A549 (cell line): ENCODE measurements at regions not wholly inside any gene's neighbourhood (a gene's known extent, or its start where the extent isn't known, plus 50 kb on each side); places are given as distances from the start of the nearest gene placed in this dataset.

ENCODE experiments used
- ATAC-seq, 2 experiments: fragments of 200-7000 bp in 1 of 2; fragments of >200 bp in 1 of 2; cut with Nextera tagmentation in 1 of 2; cut with Tn5 transposase in 1 of 2; 3 replicates each; pipeline versions ENCODE4 v1.8.0 to v1.9.1; 2018 to 2020; ENCODE audit warnings: mild to moderate bottlenecking in 1 of 2, moderate library complexity in 1 of 2
- CTCF ChIA-PET: fragments of 300-600 bp; sonication (Branson Sonifier 250); formaldehyde crosslinking; extraction: SDS; loops from one replicate; lab custom pipeline; 2021; ENCODE audit warnings: antibody characterized with exemption, inconsistent platforms; lab: Yijun Ruan, JAX
- POLR2A ChIA-PET: fragments of 350-600 bp; formaldehyde crosslinking; extraction: SDS; loops from one replicate; lab custom pipeline; 2021; ENCODE audit warnings: antibody characterized with exemption, inconsistent platforms; lab: Yijun Ruan, JAX
- DNase-seq, 2 experiments: peaks; one replicate each; pipeline versions ENCODE4 v3.0.0 to v3.0.0-alpha.2; 2011 to 2016; ENCODE audit warnings: low read depth in 1 of 2, low spot score in 1 of 2
- FAIRE-seq: peaks from 2 replicates; lab custom pipeline; 2011; peaks lifted over from hg19 to GRCh38; lab: Jason Lieb, UNC
- H3K27ac ChIP-seq, 2 experiments: fragments of >200 bp; sonication (Bioruptor Twin); formaldehyde crosslinking; 3 replicates each; pipeline ENCODE4 v1.5.1; 2016 to 2017
- H3K4me1 ChIP-seq: fragments of >200 bp; sonication (Bioruptor Twin); formaldehyde crosslinking; 3 replicates; pipeline ENCODE4 v1.6.1; 2016
- H3K4me2 ChIP-seq: fragments of >200 bp; sonication (Bioruptor Twin); formaldehyde crosslinking; 3 replicates; pipeline ENCODE4 v1.6.1; 2016
- H3K4me3 ChIP-seq: fragments of >200 bp; sonication (Bioruptor Twin); formaldehyde crosslinking; 3 replicates; pipeline ENCODE4 v1.5.1; 2016
- H3K9me3 ChIP-seq: fragments of >200 bp; sonication (Bioruptor Twin); formaldehyde crosslinking; 3 replicates; pipeline ENCODE4 v1.6.1; 2016
- BCL3 ChIP-seq: fragments of >200 bp; sonication (Bioruptor Twin); formaldehyde crosslinking; IDR thresholded peaks from 3 replicates; pipeline ENCODE4 v1.6.1; 2016
- BHLHE40 ChIP-seq: IDR thresholded peaks from 2 replicates; pipeline ENCODE4 v1.6.1; 2012; ENCODE audit warnings: low read depth, low read length, inconsistent platforms
- CBX2 ChIP-seq: fragments of 200-600 bp; sonication (generic); IDR thresholded peaks from 2 replicates; pipeline ENCODE4 v1.6.1; 2016; ENCODE audit warnings: low read depth, mild to moderate bottlenecking, borderline replicate concordance
- CTCF ChIP-seq: fragments of >200 bp; sonication (Bioruptor Twin); formaldehyde crosslinking; IDR thresholded peaks from 3 replicates; pipeline ENCODE4 v1.5.1; 2016
- EHF ChIP-seq: fragments of 250-450 bp; sonication (Bioruptor Pico); IDR thresholded peaks from 2 replicates; pipeline ENCODE4 v1.5.0; 2020; ENCODE audit warnings: mild to moderate bottlenecking
- EHMT2 ChIP-seq: fragments of 200-600 bp; sonication (generic); IDR thresholded peaks from 2 replicates; pipeline ENCODE4 v1.6.1; 2016; ENCODE audit warnings: antibody characterized with exemption, low read depth, mild to moderate bottlenecking, moderate library complexity
- ESRRA ChIP-seq: fragments of 150-350 bp; IDR thresholded peaks from 2 replicates; pipeline ENCODE4 v1.6.1; 2014; ENCODE audit warnings: mild to moderate bottlenecking, low read length, borderline replicate concordance
- GATA3 ChIP-seq: IDR thresholded peaks from 2 replicates; pipeline ENCODE4 v1.6.1; 2012; ENCODE audit warnings: borderline replicate concordance
- HDAC2 ChIP-seq: fragments of 200-600 bp; sonication (generic); IDR thresholded peaks from 2 replicates; pipeline ENCODE4 v1.6.1; 2016
- HEYL ChIP-seq: fragments of 250-450 bp; sonication (Bioruptor Pico); IDR thresholded peaks from 2 replicates; pipeline ENCODE4 v1.8.0; 2021; ENCODE audit warnings: mild to moderate bottlenecking, moderate library complexity
- HMGXB4 ChIP-seq: fragments of 250-450 bp; sonication (Bioruptor Pico); IDR thresholded peaks from 2 replicates; pipeline ENCODE4 v1.5.0; 2021; ENCODE audit warnings: mild to moderate bottlenecking, moderate library complexity, borderline replicate concordance
- HOXB13 ChIP-seq: fragments of 250-450 bp; sonication (Bioruptor Pico); IDR thresholded peaks from 2 replicates; pipeline ENCODE4 v1.5.0; 2020; ENCODE audit warnings: low read depth, mild to moderate bottlenecking, moderate library complexity
- HOXB5 ChIP-seq: fragments of 250-450 bp; sonication (Bioruptor Pico); IDR thresholded peaks from 2 replicates; pipeline ENCODE4 v1.5.0; 2020; ENCODE audit warnings: mild to moderate bottlenecking, moderate library complexity
- JUNB ChIP-seq: fragments of >200 bp; sonication (Bioruptor Twin); formaldehyde crosslinking; IDR thresholded peaks from 2 replicates; pipeline ENCODE4 v1.6.1; 2016
- MAFK ChIP-seq: fragments of 450-650 bp; IDR thresholded peaks from 2 replicates; pipeline ENCODE4 v1.6.1; 2014; ENCODE audit not compliant: partially characterized antibody
- MAZ ChIP-seq: fragments of 150-350 bp; IDR thresholded peaks from 2 replicates; pipeline ENCODE4 v1.6.1; 2014; ENCODE audit warnings: antibody characterized with exemption, low read depth, low read length, borderline replicate concordance
- NPAS2 ChIP-seq: fragments of 250-450 bp; sonication (Bioruptor Pico); IDR thresholded peaks from 2 replicates; pipeline ENCODE4 v1.8.0; 2022; ENCODE audit warnings: mild to moderate bottlenecking, moderate library complexity, borderline replicate concordance
- PHF8 ChIP-seq: fragments of 200-600 bp; sonication (generic); IDR thresholded peaks from 2 replicates; pipeline ENCODE4 v1.6.1; 2016; ENCODE audit warnings: low read depth, mild to moderate bottlenecking, antibody characterized with exemption, moderate library complexity, borderline replicate concordance
- POLR2AphosphoS2 ChIP-seq: conservative IDR thresholded peaks from 2 replicates; pipeline ENCODE4 v1.6.1; 2012; ENCODE audit warnings: low read length, improper control_type of control experiment, inconsistent platforms
- RAD21 ChIP-seq, 2 experiments: fragments of >200 bp in 1 of 2; sonication (Bioruptor Twin) in 1 of 2; formaldehyde crosslinking in 1 of 2; IDR thresholded peaks in 1 of 2; conservative IDR thresholded peaks in 1 of 2; 2 replicates in 1 of 2; 3 replicates in 1 of 2; pipeline ENCODE4 v1.6.1; 2012 to 2018; ENCODE audit warnings: inconsistent platforms in 1 of 2
- RCOR1 ChIP-seq: fragments of 150-350 bp; IDR thresholded peaks from 2 replicates; pipeline ENCODE4 v1.6.1; 2014; ENCODE audit warnings: antibody characterized with exemption, low read length, low read depth
- RFX5 ChIP-seq: fragments of 450-650 bp; IDR thresholded peaks from 2 replicates; pipeline ENCODE4 v1.7.1; 2014; ENCODE audit warnings: antibody characterized with exemption, mild to moderate bottlenecking, moderate library complexity
- TFCP2L1 ChIP-seq: fragments of 250-450 bp; sonication (Bioruptor Pico); IDR thresholded peaks from 2 replicates; pipeline ENCODE4 v1.5.0; 2021; ENCODE audit warnings: mild to moderate bottlenecking
- ZSCAN20 ChIP-seq: fragments of 250-450 bp; sonication (Bioruptor Pico); IDR thresholded peaks from 2 replicates; pipeline ENCODE4 v1.8.0; 2022; ENCODE audit warnings: mild to moderate bottlenecking, moderate library complexity
- WGBS: methylation state at CpG from one replicate; pipeline ENCODE4 v1.1.6; 2017; ENCODE audit errors: missing lambda C conversion rate; 5-methylcytosine and 5-hydroxymethylcytosine counted together

GRCh38 chr5:160479220-160479619 is 57.6 kb downstream of the PTTG1 start:
- ATAC-seq (no peak; a peak in 1 of 6 replicates), DNase-seq (no peak), FAIRE-seq (no peak)
- ChIA-PET POLR2A (no interaction called here), CTCF (interaction anchor here (0.7 kb wide), 1 partner anchor 41 kb away, joined by 3 read pairs; no protein-coding TSS in a partner anchor)
- Histone ChIP-seq H3K4me3 (no peak overlapping the region), H3K9me3 (no peaks in the 10 kb centered on the region), H3K4me2 (no peak overlapping the region), H3K4me1 (no peaks in the 10 kb centered on the region), H3K27ac (no peak overlapping the region)
- 46% methylated on average over 3 of the region's 3 CpGs for WGBS
- TF ChIP-seq ZSCAN20 (CRISPR knock-in tag) (no peak), MAZ (no peak), BHLHE40 (no peak), HOXB13 (CRISPR knock-in tag) (no peak)
- TF ChIP-seq, all 56 proteins: peak for 0

GRCh38 chr5:160479926-160480325 is 58.3 kb downstream of the PTTG1 start:
- H3K4me1 ChIP-seq: no peaks in the 10 kb centered on the region
- TF ChIP-seq BCL3 (no peak), RAD21 (conservative IDR thresholded peaks at IDR 0.05 in 1 of 2, IDR thresholded peaks at IDR 0.05 in 1 of 2) (no peak)
- H3K9me3 ChIP-seq: no peaks in the 10 kb centered on the region
- H3K4me3 ChIP-seq: no peak overlapping the region
- H3K4me2 ChIP-seq: no peak overlapping the region
- ATAC-seq (no peak), DNase-seq (no peak), FAIRE-seq (no peak)
- POLR2A ChIA-PET: no interaction called here
- 43% methylated on average over 7 of the region's 7 CpGs for WGBS
- no peak overlapping the region for H3K27ac ChIP-seq
- CTCF ChIA-PET: no interaction called here

- no peak for ATAC-seq
- Histone ChIP-seq H3K4me1 (no peaks in the 10 kb centered on the region), H3K9me3 (no peaks in the 10 kb centered on the region), H3K4me2 (no peak overlapping the region), H3K27ac (no peak overlapping the region), H3K4me3 (no peak overlapping the region)
- CTCF ChIA-PET: no interaction called here
- no peak for DNase-seq
- FAIRE-seq: no peak
- POLR2A ChIA-PET: no interaction called here
- WGBS: 73% methylated on average over 1 of the region's 1 CpG
- no peak for TF ChIP-seq HMGXB4 (CRISPR knock-in tag)
- no peak for TF ChIP-seq EHMT2
- no peak for TF ChIP-seq EHF
- TF ChIP-seq HDAC2: no peak
- no peak for TF ChIP-seq HOXB5 (CRISPR knock-in tag)
Measured at GRCh38 chr5:160480652-160481051, 59.0 kb downstream of the PTTG1 start.

GRCh38 chr5:160484678-160485077 is 63.0 kb downstream of the PTTG1 start:
- H3K27ac ChIP-seq: no peak overlapping the region
- TF ChIP-seq RFX5 (no peak), POLR2AphosphoS2 (no peak), ESRRA (no peak), TFCP2L1 (CRISPR knock-in tag) (no peak), CBX2 (no peak), JUNB (no peak), RCOR1 (no peak), MAZ (no peak), HEYL (CRISPR knock-in tag) (no peak), CTCF (no peak), NPAS2 (CRISPR knock-in tag) (no peak), GATA3 (no peak), PHF8 (no peak), MAFK (no peak)
- DNase-seq: no peak
- H3K4me2 ChIP-seq: no peak overlapping the region
- FAIRE-seq: no peak
- no peaks in the 10 kb centered on the region for H3K9me3 ChIP-seq
- no peak overlapping the region for H3K4me3 ChIP-seq
- ChIA-PET CTCF (interaction anchor here (1.3 kb wide), 1 partner anchor 45 kb away, joined by 3 read pairs; no protein-coding TSS in a partner anchor), POLR2A (no interaction called here)
- ATAC-seq: no peak
- H3K4me1 ChIP-seq: no peaks in the 10 kb centered on the region
- 28% methylated on average over 2 of the region's 2 CpGs for WGBS
